ES-I3 (cell line): ENCODE measurements at regions not wholly inside any gene's neighbourhood (a gene's known extent, or its start where the extent isn't known, plus 50 kb on each side); places are given as distances from the start of the nearest gene placed in this dataset.
"Not testable (repeated sequence)": the region's sequence is repeated elsewhere in the genome, so short reads cannot be mapped to it uniquely, and the experiment has no call there.

ENCODE experiments used
- H3K36me3 ChIP-seq: 2 replicates; pipeline ENCODE4 v1.6.1; 2013; ENCODE audit warnings: mild to moderate bottlenecking, low read length, control low read depth, moderate library complexity; ENCODE audit not compliant: insufficient read depth
- H3K4me1 ChIP-seq: 2 replicates; pipeline ENCODE4 v1.6.1; 2013; ENCODE audit warnings: mild to moderate bottlenecking, control low read depth, low read length; ENCODE audit not compliant: insufficient read depth
- H3K9ac ChIP-seq: 2 replicates; pipeline ENCODE4 v1.6.1; 2013; ENCODE audit warnings: low read depth, mild to moderate bottlenecking, low read length, moderate library complexity
- H3K9me3 ChIP-seq: 2 replicates; pipeline ENCODE4 v1.6.1; 2013; ENCODE audit warnings: mild to moderate bottlenecking, low read length, moderate library complexity; ENCODE audit not compliant: control insufficient read depth, insufficient read depth

DNA sequence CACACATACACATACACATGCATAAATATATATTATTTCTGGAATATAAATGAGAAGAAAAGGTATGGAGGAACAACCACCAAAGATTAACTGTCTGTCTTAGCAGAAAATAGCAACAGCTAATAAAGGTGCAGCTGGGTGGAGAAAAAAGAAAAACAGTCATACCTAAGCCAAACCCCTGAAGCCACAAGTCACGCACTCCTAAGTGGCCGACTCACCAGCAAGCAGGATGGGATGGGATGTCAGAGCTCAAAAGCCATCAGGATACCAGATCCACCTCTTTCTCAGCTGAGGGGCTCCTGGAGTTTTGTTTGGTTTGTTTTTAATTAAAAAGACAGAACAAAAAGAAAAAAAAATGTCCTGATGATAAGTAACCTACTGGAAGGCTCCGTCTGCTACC, 64.7 kb upstream of the HIVEP3 start:
- Histone ChIP-seq H3K9me3 (no peaks in the 10 kb centered on the region), H3K9ac (no peak overlapping the region), H3K4me1 (peaks cover 17% of the 10 kb centered on the region), H3K36me3 (no peaks in the 10 kb centered on the region)

GRCh38 chr1:41981796-41982195, 63.1 kb upstream of the HIVEP3 start:
- Histone ChIP-seq H3K36me3 (no peaks in the 10 kb centered on the region), H3K9ac (no peak overlapping the region), H3K9me3 (no peaks in the 10 kb centered on the region), H3K4me1 (peaks cover 17% of the 10 kb centered on the region)

DNA sequence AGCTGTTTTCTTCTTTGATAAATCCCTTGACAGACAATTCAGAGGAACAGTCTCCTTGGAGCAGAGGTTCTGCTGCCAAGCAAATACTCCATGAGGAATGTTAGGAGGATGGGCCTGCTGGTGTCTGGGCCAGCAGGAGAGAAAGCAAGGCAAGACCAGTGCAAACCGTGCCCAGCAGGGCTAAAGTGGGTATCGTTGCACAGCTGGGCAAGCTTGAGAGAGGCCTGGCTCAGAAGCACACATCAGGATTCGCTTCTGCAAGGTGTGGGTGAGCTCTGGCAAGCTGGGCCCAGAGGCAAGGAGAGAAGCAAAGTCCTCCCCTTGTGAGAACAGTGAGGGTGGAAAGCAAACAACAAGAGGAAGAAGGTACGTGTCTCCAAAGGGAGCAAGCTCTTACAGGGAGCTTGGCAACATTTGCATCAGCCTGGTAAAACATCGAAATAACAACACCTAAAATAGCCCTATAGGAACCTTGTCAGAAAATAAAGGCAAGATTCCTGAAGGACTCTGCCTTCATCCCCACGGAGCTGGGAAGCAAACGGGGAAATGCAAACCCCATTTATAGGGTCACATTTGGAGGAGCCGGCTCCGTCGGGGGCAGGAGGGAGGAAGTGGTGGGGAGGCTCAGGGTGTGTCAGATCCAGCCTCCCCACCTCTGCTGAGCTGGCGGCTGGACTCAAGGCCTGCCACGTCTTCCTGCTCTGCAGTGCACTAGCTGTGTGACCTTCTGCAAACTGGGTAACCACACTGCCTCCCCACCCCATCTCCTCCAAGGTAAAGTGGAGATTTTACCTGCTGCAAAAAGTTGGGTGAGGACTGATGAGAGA, 62.3 kb upstream of the HIVEP3 start:
- H3K9me3 ChIP-seq, result no peaks in the 10 kb centered on the region
- H3K4me1 ChIP-seq, result peaks cover 17% of the 10 kb centered on the region
- no peak overlapping the region for H3K9ac ChIP-seq
- no peaks in the 10 kb centered on the region for H3K36me3 ChIP-seq

DNA sequence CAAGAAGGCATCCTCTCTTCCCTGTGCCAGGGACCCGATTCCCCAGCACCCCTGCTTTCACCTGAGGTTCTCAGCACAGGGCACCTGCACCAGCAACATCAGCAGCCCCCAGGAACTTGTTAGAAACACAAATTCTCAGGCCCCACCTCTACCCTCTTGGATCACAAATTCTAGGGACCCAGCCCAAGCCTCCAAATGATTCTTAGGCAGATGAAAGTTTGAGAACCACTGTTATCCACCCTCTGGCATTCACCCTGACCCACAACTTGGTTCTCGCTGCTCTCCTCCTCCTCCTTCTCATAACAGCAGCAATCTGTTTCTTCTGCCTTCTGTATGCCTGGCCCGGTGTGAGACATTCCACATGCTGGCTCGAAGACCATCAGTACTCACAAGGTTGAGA, 60.3 kb upstream of the HIVEP3 start:
- no peaks in the 10 kb centered on the region for H3K9me3 ChIP-seq
- H3K9ac ChIP-seq, result no peak overlapping the region
- peaks cover 17% of the 10 kb centered on the region for H3K4me1 ChIP-seq
- H3K36me3 ChIP-seq, result no peaks in the 10 kb centered on the region

DNA sequence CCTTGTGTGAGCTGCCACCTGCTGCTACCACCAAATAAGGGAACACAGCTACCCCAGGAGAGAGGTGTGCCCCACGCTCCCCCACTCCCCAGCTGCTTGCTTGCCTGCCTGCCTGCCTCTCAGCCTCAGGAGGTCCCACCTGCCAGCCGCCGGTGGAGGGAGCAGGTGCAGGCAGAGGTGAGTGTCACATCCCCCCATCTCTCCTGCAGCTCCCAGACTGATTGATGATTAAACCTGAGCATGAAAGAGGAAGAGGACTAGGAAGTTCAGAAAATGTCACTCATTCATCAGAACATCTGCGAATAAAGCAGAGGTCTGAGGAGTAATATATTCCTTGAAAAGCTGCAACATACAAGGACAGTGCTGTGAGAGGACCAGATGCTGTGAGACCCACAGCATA, 58.6 kb upstream of the HIVEP3 start:
- Histone ChIP-seq H3K9me3 (no peaks in the 10 kb centered on the region), H3K9ac (no peak overlapping the region), H3K36me3 (no peaks in the 10 kb centered on the region), H3K4me1 (peaks cover 17% of the 10 kb centered on the region)

GRCh38 chr1:41976671-41977070, 57.9 kb upstream of the HIVEP3 start:
- no peak overlapping the region for H3K9ac ChIP-seq
- no peaks in the 10 kb centered on the region for H3K9me3 ChIP-seq
- peaks cover 11% of the 10 kb centered on the region for H3K4me1 ChIP-seq
- H3K36me3 ChIP-seq, result no peaks in the 10 kb centered on the region

DNA sequence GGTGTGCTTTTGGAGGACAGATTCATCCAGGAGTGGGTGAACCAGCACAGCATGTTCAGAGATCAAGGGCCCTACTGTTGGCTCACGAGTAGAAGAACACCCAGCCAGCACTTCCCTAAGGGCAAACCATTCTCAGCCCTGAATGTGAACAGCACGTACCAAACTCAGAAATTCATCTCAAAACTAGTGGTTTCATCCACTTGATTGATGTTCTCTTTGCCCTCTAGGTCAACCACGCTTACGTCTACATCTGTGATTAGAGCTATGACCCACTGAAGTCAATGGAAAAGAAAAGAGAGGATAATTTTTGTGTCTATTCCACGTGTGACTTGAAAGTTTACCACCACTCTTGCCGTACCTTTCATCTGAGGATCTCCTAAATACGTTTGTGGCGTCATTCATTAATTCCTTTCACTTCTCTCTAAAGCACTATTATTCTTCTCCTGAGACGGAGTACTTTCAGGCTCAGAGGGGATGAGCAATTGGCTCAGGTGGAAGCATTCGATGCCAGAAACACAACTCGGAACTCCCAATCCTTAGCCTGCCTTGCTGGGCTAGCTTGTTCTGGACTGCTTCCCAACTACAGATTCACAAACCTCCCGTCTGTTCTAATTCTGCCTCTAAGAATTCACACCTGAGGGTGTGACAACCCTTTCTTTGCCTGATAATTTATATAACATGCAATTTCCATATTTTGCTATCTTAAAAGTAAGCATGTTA, 57.3 kb upstream of the HIVEP3 start:
- Histone ChIP-seq H3K9me3 (no peaks in the 10 kb centered on the region), H3K36me3 (no peaks in the 10 kb centered on the region), H3K4me1 (peaks cover 5% of the 10 kb centered on the region), H3K9ac (no peak overlapping the region)

- no peaks in the 10 kb centered on the region; the same call in 1 of the 2 replicates for H3K4me1 ChIP-seq
- H3K9me3 ChIP-seq, result no peaks in the 10 kb centered on the region
- no peak overlapping the region for H3K9ac ChIP-seq
- no peaks in the 10 kb centered on the region for H3K36me3 ChIP-seq
Measured at GRCh38 chr1:41975121-41975520, 56.4 kb upstream of the HIVEP3 start.

DNA sequence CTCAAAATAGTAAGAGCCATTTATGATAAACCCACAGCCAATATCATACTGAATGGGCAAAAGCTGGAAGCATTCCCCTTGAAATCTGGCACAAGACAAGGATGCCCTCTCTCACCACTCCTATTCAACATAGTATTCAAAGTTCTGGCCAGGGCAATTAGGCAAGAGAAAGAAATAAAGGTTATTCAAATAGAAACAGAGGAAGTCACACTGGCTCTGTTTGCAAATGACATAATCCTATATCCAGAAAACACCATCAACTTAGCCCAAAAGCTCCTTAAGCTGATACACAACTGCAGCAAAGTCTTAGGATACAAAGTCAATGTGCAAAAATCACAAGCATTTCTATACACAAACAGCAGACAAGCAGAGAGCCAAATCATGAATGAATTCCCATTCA, 49.8 kb upstream of the HIVEP3 start:
- H3K4me1 ChIP-seq, H3K9me3 ChIP-seq, H3K9ac ChIP-seq, H3K36me3 ChIP-seq: not testable (repeated sequence)
